ENCODE measurements at regions not wholly inside any gene's neighbourhood (a gene's known extent, or its start where the extent isn't known, plus 50 kb on each side); places are given as distances from the start of the nearest gene placed in this dataset.

- DNase-seq (ENCODE audit: low spot score) = no peak
Measured at GRCh38 chr6:10033223-10033829, 381.5 kb downstream of the TFAP2A start.

GRCh38 chr6:10031617-10032016 lies 383.3 kb downstream of the TFAP2A start:
- no peak for DNase-seq (ENCODE audit: low spot score)

GRCh38 chr6:10030942-10031537 lies 383.8 kb downstream of the TFAP2A start:
- DNase-seq (ENCODE audit: low spot score) = no peak

GRCh38 chr6:10028222-10028621 lies 386.7 kb downstream of the TFAP2A start:
- DNase-seq (ENCODE audit: low spot score) = no peak

- DNase-seq (ENCODE audit: low spot score) = no peak
Measured at GRCh38 chr6:10019851-10020250, 395.0 kb downstream of the TFAP2A start.

- no peak for DNase-seq (ENCODE audit: low spot score)
Measured at GRCh38 chr6:10014557-10014956, 400.3 kb downstream of the TFAP2A start.

DNA sequence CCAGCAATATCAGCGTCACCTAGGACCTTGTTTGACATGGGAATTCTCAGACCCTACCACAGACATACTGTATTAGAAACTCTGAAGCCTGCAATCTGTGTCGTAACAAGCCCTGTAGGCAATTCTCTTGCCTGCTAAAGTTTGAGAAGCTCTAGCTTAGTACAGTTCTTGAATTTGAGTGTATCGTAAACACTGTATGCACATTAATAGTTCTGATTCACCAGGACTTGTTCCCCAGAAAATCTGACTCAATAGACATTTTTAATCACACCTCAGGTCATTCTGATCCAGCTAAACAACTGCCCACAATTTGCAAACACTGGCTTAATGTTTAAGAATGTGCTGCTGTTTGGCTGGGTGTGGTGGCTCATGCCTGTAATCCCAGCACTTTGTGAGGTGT lies 414.3 kb downstream of the TFAP2A start:
- no peak for DNase-seq (ENCODE audit: low spot score)

- DNase-seq (ENCODE audit: low spot score) = no peak
Measured at GRCh38 chr6:9999796-10000195, 415.1 kb downstream of the TFAP2A start.

DNA sequence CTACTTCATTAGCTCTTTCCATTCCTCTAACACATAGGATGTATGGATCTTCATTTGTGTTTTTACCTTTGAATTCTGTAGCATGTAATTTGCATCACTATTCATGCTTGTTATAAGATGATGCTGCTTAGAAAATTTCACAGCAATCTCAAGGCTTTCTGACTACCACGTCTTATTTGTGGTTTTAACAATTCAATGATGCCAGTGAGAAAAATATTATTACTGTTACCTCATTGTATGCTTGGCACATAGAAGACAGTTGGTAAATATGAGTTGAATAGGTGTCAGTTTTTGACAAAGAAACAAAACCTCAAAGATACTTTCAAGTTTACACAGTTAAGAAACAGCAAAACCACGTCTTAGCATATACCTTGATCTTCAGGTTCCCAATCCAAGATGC lies 428.6 kb downstream of the TFAP2A start:
- DNase-seq (ENCODE audit: low spot score) = no peak

DNA sequence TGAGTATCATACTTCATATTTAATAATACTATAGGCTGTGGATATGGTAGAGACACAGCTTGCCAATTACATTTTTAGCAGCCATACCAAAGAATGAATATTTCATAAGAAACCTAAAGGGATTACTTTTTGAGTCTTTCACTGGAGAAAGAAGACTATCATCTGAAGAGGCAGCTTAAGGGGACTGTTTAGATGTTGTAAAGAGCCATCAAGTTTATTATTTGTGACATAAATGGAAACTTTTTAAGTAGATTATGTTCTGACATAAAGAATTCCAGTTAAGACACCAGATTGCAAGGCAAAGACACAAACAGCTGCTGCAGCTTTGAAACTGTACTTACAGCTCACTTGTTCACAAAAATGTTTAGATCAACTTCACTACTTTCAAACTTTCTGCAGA lies 429.4 kb downstream of the TFAP2A start:
- DNase-seq (ENCODE audit: low spot score) = no peak

DNA sequence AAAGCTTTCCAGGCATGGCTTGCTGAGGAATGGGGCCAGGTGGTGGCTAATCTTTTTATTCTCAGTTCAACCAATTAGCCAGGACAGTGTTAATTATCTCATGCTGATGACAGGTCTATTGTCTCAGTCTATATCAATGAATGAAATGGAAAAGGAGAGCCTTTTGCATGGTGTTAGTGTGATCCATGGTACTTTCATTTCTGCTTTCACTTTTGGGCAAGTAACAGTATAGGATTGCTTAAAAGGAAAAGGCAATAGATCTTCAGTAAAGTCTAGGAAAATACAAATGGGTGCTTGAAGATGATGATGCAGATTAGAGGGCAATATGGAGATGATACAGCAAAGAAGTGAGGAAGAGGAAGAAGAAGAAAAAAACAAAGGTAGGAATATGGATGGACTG lies 430.3 kb downstream of the TFAP2A start:
- no peak for DNase-seq (ENCODE audit: low spot score)

DNA sequence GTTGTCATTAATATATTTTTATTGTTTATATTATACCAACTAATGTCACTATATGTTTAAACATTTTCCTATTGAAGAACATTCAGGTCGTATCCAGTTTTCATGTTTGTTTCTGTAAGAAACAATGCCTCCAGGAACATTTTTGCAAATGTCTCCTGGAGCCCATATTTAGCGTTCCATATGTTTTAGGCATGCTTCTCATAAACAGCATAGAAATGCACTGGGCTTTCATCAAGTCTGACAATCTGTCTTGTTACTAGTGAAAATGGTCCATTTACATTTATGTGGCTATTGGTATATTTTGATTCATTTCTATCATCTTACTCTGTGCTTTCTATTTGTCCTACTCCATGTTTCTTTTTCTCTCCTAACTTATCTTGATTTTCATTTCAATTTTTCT lies 431.7 kb downstream of the TFAP2A start:
- DNase-seq (ENCODE audit: low spot score) = no peak

- no peak for DNase-seq (ENCODE audit: low spot score)
Measured at GRCh38 chr6:9982215-9982614, 432.7 kb downstream of the TFAP2A start.

DNA sequence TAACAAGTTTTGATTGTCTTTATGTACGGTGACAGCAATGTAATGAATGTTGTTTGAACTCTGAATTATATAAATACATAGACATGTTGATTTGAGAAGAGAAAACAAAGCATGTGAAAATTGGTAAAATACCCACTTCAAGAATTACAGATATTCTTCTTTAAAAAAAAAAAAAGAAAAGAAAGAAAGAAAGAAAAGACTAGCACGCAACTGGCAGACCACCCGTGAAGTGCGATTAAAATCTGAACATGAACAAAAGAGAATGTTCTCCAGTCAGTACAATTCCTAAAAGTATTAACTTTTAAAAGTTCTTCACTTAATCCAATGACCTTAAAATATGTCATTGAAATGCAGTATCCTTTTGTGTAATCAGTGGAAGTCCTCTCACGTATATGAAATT lies 434.9 kb downstream of the TFAP2A start:
- no peak for DNase-seq (ENCODE audit: low spot score)

DNA sequence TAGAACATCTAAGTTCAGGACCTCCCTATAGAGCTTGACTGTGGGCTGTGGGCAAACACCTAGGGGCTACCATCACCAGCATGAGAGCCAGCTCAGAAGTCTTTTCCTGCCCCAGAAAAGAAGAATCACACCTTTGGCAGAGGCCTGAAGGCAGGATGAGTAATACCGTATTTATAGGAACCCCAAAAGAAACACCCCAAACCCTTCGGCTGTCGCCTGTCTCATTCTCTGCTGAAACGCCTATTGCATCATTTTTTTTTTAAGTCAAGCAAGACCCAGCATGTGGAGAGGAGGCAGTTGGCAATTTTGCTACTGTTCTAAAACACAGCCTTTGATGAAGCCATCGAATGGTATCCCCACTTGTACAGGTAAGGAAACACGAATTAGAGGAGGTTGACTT lies 436.4 kb downstream of the TFAP2A start:
- no peak for DNase-seq (ENCODE audit: low spot score)

DNA sequence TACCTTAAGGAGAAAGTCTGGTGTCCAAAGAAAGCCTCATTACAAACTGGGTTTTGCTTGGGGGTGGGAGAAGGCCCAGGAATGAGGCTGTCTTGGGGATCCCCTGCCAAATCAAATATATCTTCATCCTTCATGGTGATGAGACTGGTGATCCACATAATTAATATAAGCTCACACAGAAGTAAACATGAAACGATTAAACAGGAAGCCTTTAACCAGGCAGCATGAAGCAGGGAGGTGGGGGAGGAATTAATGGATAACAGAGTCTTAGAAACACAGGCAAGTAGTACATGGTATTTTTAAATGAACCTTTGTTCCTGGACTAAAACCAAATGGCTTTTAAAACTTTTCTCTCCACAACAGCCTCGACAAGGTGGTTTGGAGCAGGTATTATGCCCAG lies 437.5 kb downstream of the TFAP2A start:
- no peak for DNase-seq (ENCODE audit: low spot score)

DNA sequence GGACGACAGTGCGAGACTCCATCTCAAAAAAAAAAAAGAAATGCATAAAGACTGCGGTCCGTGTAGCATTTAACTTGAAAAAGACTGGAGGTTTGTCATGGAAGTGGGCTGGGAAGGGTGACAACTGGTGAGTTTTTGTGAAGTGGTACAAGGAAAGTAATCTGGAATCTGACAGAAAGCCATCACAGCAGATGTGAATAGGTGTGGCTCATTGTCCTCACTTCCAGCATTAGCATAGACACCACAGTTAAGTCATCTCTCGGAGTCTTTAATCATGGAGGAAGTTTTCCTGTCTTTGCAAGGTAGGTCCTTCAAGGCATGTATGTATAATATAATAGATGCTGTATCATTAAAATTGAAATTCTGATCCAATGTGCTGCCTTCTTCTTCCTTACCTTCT lies 453.2 kb downstream of the TFAP2A start:
- no peak for DNase-seq (ENCODE audit: low spot score)

DNA sequence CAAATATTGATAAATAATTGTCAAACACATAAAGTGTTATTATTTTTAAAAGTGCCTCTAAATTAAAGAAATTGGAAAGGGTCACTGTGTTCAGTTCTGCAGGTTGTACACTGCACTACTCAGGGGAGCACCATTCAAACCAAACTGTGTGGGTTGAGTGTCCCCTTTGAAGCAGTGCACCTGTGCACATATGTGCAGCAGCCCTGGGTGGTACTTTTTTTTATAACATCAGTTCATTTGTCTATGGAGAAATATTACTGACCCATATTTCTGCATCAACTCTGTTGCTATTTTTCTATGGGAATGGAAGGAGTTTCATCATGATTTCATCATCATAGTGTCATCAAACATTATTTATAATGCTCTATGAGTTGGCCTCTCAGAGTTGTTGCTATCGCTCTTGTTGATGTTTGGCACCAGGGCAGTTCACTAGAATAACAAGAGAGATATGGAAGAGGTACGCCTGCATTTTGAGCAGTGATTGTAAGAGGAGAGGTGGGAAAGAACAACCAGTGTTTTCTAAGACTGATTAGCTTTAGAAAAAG lies 457.6 kb downstream of the TFAP2A start:
- no peak for DNase-seq (ENCODE audit: low spot score)

- no peak for DNase-seq (ENCODE audit: low spot score)
Measured at GRCh38 chr6:9948678-9949077, 466.2 kb downstream of the TFAP2A start.

- no peak for DNase-seq (ENCODE audit: low spot score)
Measured at GRCh38 chr6:9943986-9944385, 470.9 kb downstream of the TFAP2A start.

DNA sequence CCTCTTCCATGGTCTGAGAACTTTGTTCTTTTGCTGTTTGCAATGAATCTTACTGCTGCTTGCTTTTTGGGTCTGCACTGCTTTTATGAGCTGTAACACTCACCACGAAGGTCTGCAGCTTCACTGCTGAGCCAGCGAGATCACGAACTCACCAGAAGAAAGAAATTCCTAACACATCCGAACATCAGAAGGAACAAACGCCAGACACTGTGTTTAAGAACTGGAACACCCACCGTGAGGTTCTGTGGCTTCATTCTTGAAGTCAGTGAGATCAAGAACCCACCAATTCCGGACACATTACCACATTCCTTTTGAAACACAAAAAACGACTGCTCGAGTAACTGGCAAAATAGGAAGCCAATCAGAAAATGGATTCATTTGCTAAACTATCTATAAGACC lies 471.8 kb downstream of the TFAP2A start:
- DNase-seq (ENCODE audit: low spot score) = no peak

DNA sequence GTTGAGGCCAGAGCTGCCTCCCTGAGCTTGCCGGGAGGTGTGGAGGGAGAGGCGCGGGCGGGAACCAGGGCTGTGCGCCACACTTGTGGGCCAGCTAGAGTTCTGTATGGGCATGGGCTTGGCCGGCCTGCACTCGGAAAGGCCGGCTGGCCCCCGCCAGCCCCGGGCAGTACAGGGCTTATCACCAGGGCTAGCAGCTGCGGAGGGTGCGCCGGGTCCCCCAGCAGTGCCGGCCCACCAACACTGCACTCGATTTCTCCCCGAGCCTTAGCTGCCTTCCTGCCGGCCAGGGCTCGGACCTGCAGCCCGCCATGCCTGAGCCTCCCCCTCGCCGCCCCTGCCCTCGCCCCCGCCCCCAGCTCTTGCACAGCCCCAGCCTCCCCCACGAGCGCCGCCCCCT lies 472.7 kb downstream of the TFAP2A start:
- DNase-seq (ENCODE audit: low spot score) = no peak

GRCh38 chr6:9938801-9939200 lies 476.1 kb downstream of the TFAP2A start:
- DNase-seq (ENCODE audit: low spot score) = no peak

Measured in D341Med (cell line).